LNCaP clone FGC (cell line): ENCODE measurements at regions not wholly inside any gene's neighbourhood (a gene's known extent, or its start where the extent isn't known, plus 50 kb on each side); places are given as distances from the start of the nearest gene placed in this dataset.

Source experiments
- DNase-seq: peaks from one replicate; pipeline ENCODE4 v3.0.0-alpha.2; 2011; ENCODE audit warnings: low read depth
- H3K4me3 ChIP-seq: 2 replicates; pipeline ENCODE4 v1.5.1; 2011; ENCODE audit warnings: mild to moderate bottlenecking, low read depth, low read length, control low read depth
- TF ChIP-seq, protein P1 (sequence below): IDR thresholded peaks from 2 replicates; pipeline ENCODE4 v1.5.1; 2012; ENCODE audit warnings: mild to moderate bottlenecking; ENCODE audit not compliant: control insufficient read depth, insufficient read depth; ENCODE audit errors: extremely low read depth

DNA sequence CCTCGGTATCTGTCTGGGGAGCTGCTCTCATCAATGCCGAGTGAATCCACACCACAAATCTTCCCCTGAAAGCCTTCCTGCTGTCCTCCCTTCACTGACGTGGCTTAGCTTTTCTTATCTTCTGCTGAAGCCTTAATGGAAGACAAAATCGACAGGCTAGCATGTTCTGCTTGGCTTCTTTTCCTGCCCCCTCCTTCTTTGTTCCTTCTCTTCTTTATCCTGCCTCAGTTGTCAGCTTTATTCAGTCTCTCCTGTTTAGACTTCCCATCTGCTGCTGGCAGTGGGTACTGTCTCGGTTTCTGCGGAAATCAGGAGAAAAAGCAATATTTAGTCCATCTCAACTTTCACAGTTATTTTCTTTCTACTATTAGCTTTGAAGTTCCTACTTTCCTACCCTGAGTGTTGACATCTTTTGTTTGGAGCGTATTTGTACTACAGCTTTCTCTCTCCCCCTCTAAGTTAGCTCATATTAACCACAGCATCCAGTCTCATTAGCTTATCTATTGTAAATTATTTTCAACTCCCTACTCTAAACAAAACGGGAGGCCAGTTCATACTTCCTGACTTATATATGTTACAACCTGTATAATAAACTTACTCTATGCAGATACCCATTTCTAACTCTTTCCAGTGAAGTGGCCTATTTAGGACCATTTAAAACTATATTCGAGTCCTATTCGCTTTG, 226.0 kb downstream of the DACT1 start:
- no peak for DNase-seq

DNA sequence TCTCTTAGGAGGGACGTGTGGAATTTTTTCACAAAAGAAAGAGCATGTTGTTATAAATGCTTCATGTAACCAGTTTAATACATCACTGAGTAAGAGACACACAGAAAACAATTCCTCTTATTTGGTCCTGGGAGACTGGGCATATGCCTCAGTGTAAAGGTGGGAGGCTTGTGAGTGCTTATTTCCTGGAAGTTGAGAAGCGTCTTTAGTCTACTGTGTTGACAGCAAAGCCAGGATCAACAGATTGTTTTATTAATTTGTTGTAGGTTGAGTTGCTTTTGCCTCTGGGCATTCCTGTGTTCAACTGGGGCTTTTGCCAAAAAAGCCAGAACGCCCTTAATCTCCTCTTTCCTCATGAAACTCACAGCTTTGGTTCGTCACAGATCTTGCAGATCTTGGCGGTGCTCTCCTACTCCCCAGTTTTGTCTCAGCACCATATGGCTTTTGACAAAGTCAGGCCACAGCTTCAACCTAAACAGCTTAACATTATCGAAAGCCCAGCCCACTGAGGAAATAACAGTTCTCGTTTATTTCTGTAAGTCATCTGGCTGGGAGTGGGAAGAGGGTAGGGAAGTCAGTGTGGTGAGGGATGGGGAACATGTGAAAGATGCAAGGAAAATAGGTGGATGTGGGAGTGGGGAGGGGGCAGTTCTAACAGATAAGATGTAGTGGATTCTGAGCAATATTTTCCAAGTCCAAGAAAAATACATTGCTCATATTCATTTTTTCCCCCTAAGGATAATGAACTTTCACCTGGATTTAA, 227.2 kb downstream of the DACT1 start:
- no peak for DNase-seq
- TF ChIP-seq, protein P1, sequence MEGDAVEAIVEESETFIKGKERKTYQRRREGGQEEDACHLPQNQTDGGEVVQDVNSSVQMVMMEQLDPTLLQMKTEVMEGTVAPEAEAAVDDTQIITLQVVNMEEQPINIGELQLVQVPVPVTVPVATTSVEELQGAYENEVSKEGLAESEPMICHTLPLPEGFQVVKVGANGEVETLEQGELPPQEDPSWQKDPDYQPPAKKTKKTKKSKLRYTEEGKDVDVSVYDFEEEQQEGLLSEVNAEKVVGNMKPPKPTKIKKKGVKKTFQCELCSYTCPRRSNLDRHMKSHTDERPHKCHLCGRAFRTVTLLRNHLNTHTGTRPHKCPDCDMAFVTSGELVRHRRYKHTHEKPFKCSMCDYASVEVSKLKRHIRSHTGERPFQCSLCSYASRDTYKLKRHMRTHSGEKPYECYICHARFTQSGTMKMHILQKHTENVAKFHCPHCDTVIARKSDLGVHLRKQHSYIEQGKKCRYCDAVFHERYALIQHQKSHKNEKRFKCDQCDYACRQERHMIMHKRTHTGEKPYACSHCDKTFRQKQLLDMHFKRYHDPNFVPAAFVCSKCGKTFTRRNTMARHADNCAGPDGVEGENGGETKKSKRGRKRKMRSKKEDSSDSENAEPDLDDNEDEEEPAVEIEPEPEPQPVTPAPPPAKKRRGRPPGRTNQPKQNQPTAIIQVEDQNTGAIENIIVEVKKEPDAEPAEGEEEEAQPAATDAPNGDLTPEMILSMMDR: no peak
- H3K4me3 ChIP-seq: no peak overlapping the region

More for the DNA sequence above, 226.0 kb downstream of the DACT1 start:
- no peak overlapping the region for H3K4me3 ChIP-seq
- TF ChIP-seq, protein P1: no peak

DNA sequence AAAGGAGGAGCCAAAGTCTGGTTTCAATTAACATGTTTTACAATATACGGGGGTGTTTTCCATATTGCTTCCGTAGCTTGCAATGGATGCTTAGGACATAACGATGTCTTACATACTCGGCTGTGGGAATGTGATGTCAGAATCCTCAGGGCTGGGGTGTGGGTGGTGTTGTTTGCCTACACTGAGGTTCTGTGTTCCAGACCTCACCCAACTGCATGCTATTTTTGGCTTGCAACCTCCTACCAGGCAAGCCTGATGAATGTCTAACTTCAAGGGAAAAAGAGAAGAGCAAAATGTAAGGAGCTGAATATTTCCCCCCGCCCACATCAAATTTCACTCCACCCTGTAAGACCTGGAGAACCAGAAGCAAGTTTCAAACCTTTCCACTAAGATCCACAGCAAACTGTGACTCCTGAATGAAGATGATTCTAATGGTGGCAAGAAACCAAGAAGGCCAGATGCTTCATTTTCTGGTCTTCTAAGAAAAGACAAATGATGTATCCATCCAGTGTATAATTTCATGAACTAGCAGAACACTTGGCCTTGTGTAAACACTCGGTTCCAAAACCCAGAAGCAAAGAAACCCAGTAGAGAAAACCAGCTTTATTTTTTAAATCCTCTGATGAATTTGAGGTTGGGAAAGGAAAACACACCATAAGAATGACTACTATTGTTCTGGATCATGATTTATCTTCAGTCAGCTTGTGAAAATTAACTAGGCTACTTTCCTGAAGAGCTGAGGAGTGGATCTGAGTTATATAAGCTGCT, 227.9 kb downstream of the DACT1 start:
- TF ChIP-seq, protein P1: no peak
- no peak overlapping the region for H3K4me3 ChIP-seq

DNA sequence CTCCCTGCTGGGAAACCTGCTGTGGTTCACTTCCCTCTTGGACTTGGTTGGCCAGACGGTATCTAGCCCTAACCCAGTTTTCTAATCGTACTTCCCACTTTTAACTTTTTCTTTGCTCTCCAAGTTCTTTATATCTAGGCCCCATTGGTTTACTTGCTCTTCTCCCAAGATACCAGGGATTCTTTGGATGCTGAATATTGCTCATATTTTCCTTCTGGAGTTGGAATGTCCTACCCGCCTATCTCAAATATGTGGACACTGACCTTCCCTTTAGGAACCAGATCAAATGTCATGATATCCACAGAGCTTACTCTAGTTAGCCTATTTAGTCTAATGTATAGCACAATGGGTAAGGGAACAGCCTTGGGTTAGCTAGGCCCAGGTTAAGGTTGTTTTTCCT, 228.6 kb downstream of the DACT1 start:
- no peak overlapping the region for H3K4me3 ChIP-seq
- no peak for DNase-seq
- TF ChIP-seq, protein P1: no peak

More for the DNA sequence above, 227.9 kb downstream of the DACT1 start:
- DNase-seq: no peak

DNA sequence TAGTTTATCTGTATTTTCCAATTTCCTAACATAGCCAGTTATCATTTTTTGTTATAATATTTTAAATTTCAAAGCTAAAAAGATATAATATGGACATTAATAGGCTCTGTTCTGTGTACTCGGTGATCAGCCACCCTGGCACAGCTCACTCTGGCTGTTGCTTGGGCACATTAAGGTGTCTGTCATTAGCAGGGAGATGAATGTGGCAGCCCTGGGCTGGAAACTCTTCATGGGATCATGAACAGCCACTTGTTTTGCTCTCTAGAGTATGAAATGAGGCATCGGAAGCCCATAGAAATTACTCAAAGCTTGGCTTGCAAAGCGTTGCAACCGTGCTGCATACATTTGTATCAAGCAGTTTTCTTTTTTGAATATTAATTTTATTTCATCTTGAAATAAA, 233.2 kb downstream of the DACT1 start:
- TF ChIP-seq, protein P1: no peak
- no peak for DNase-seq
- no peak overlapping the region for H3K4me3 ChIP-seq

DNA sequence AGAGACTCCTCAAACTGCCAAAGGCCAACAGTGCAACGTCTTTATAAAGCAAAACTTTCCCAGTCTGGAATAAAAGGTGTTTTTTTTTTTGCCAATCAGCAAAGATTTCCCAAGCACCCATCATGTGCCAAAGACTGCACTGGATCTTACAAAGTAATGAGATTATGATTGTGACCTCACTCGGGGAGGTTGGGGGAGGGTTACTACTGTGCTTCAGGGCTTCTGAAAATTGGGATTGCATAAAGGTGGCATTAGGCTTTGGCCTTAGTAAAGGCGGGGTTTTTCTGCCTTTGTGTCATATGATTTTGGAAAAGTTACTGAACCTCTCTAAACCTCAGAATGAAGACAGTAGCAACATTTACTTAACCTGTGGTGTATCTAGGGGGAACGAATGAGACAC, 233.8 kb downstream of the DACT1 start:
- DNase-seq: no peak
- no peak overlapping the region for H3K4me3 ChIP-seq

More for the DNA sequence above, 233.8 kb downstream of the DACT1 start:
- TF ChIP-seq, protein P1: no peak
